NB4 (cell line): ENCODE measurements at regions not wholly inside any gene's neighbourhood (a gene's known extent, or its start where the extent isn't known, plus 50 kb on each side); places are given as distances from the start of the nearest gene placed in this dataset.

ENCODE experiments used
- MYC ChIP-seq: IDR thresholded peaks from 2 replicates; pipeline ENCODE4 v1.6.1; 2011; ENCODE audit warnings: low read depth, low read length
- POLR2A ChIP-seq: IDR thresholded peaks from 2 replicates; pipeline ENCODE4 v1.6.1; 2011; ENCODE audit warnings: mild to moderate bottlenecking; ENCODE audit not compliant: insufficient read length; ENCODE audit errors: extremely low read depth
- TF ChIP-seq, protein P1 (sequence below): IDR thresholded peaks from one replicate; pipeline ENCODE4 v1.5.1; 2012; ENCODE audit warnings: low read depth, low read length
- TF ChIP-seq, protein P2 (sequence below): IDR thresholded peaks from 2 replicates; pipeline ENCODE4 v1.6.1; 2011; ENCODE audit warnings: low read depth, low read length

DNA sequence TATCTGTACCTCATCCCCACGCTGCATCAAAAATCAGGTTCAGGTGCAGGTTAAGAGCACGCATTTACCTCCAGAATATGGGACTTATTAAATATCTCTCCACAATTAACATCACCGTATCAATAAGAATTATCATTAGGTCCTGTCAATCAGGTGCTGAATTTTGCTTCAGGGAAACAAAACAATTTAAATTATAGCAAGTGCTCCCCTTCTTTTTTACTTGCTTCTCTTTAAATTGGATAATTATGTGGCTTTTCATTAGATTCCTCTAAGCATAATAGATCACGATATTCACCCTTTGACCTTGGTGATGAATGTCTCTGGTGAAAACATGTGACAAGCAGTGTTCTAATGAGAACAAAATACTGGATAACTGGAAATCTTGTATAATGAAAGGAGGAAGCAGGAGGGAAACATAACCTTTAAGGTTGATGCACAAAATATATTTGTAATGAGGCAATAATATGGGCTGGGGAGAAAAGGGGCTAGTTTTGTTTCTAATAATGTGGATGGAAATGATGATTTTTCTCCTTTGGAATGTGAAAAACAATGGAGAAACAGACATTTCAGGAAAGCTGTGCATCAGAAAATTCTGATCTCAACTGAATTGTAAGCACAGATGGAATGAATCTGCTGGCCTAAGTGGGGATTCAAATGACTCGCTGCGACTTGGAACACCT, 166.9 kb downstream of the SNX10 start:
- TF ChIP-seq, protein P1, sequence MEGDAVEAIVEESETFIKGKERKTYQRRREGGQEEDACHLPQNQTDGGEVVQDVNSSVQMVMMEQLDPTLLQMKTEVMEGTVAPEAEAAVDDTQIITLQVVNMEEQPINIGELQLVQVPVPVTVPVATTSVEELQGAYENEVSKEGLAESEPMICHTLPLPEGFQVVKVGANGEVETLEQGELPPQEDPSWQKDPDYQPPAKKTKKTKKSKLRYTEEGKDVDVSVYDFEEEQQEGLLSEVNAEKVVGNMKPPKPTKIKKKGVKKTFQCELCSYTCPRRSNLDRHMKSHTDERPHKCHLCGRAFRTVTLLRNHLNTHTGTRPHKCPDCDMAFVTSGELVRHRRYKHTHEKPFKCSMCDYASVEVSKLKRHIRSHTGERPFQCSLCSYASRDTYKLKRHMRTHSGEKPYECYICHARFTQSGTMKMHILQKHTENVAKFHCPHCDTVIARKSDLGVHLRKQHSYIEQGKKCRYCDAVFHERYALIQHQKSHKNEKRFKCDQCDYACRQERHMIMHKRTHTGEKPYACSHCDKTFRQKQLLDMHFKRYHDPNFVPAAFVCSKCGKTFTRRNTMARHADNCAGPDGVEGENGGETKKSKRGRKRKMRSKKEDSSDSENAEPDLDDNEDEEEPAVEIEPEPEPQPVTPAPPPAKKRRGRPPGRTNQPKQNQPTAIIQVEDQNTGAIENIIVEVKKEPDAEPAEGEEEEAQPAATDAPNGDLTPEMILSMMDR = no peak
- TF ChIP-seq POLR2A (no peak), MYC (no peak)
- TF ChIP-seq, protein P2, sequence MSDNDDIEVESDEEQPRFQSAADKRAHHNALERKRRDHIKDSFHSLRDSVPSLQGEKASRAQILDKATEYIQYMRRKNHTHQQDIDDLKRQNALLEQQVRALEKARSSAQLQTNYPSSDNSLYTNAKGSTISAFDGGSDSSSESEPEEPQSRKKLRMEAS = no peak
